Body of pancreas (tissue), 4 donors: ENCODE measurements at regions not wholly inside any gene's neighbourhood (a gene's known extent, or its start where the extent isn't known, plus 50 kb on each side); places are given as distances from the start of the nearest gene placed in this dataset.

Experiments
- ATAC-seq: fragments of 150-250 bp; one replicate; pipeline ENCODE4 v1.9.1; 2016
- DNase-seq, 4 donors: peaks; one replicate each; pipeline ENCODE4 v3.0.0-alpha.2; 2019
- H3K27ac ChIP-seq, 4 donors: fragments of 200-600 bp; sonication (generic); 1 replicate in 3 of 4; 2 replicates in 1 of 4; pipeline versions ENCODE4 v1.5.1 to v1.6.1; 2016 to 2019; ENCODE audit warnings: mild to moderate bottlenecking in 1 of 4, mixed read lengths in 1 of 4, moderate library complexity in 1 of 4
- H3K27me3 ChIP-seq, 2 donors: fragments of 200-600 bp; sonication (generic); one replicate each; pipeline ENCODE4 v1.6.0; 2016; ENCODE audit warnings: mild to moderate bottlenecking in 1 of 2
- H3K36me3 ChIP-seq, 2 donors: fragments of 200-600 bp; sonication (generic); replicated peaks in 1 of 2; 2 replicates each; pipeline ENCODE4 v1.5.1; 2016; ENCODE audit warnings: low read depth in 2 of 2; ENCODE audit not compliant: insufficient read depth in 1 of 2
- H3K4me1 ChIP-seq: fragments of 200-600 bp; sonication (generic); one replicate; pipeline ENCODE4 v1.6.0; 2016
- H3K4me3 ChIP-seq, 2 donors: fragments of 200-600 bp; sonication (generic); 1 replicate in 1 of 2; 2 replicates in 1 of 2; pipeline ENCODE4 v1.5.1; 2016 to 2019
- H3K9me3 ChIP-seq, 3 donors: fragments of 200-600 bp; sonication (generic); 1 replicate in 2 of 3; 2 replicates in 1 of 3; pipeline ENCODE4 v1.5.1; 2016
- CTCF ChIP-seq, 7 experiments: fragments of 450-650 bp in 4 of 7; fragments of 200-600 bp in 3 of 7; sonication (generic) in 3 of 7; IDR thresholded peaks; one replicate each; pipeline ENCODE4 v1.5.1; 2016 to 2019; ENCODE audit warnings: antibody characterized with exemption in 7 of 7
- POLR2A ChIP-seq, 3 donors: fragments of 450-650 bp; IDR thresholded peaks; one replicate each; pipeline ENCODE4 v1.6.1; 2016; ENCODE audit warnings: antibody characterized with exemption in 3 of 3, mild to moderate bottlenecking in 2 of 3
- WGBS, 2 donors: methylation state at CpG; one replicate each; pipeline ENCODE4 v1.1.5; 2017; 5-methylcytosine and 5-hydroxymethylcytosine counted together
- intact Hi-C: fragments of 100-400 bp; cut with DNase I; formaldehyde crosslinking; loops from one replicate; pipeline ENCODE4 v1.15.1; 2023

GRCh38 chr5:120396186-120396585, 67.9 kb upstream of the PRR16 start:
- no peak for DNase-seq
- Histone ChIP-seq H3K4me3 (no peak overlapping the region), H3K36me3 (no peaks in the 10 kb centered on the region), H3K27me3 (no peaks in the 10 kb centered on the region), H3K27ac (no peak overlapping the region), H3K9me3 (peaks cover 0 to 5% (median 0%) of the 10 kb centered on the region in 3 donors), H3K4me1 (no peaks in the 10 kb centered on the region)
- ATAC-seq, result no peak
- TF ChIP-seq CTCF (IDR thresholded peaks at IDR 0.05), result no peak
- no peak for TF ChIP-seq POLR2A (IDR thresholded peaks at IDR 0.05)
- intact Hi-C loops, result no loop called here

DNA sequence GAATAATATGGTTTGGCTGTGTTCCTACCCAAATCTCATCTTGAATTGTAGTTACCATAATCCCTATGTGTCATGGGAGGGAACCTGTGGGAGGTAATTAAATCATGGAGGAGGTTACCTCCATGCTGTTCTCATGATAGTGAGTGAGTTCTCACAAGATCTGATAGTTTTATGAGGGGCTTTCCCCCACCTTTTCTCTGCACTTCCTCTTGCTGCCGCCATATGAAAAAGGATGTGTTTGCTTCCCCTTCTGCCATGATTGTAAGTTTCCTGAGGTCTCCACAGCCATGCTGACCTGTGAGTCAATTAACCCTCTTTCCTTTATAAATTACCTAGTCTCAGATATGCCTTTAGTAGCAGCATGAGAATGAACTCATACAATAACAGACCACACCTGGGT, 63.7 kb upstream of the PRR16 start:
- Histone ChIP-seq H3K4me3 (no peak overlapping the region), H3K9me3 (peaks cover 0 to 5% (median 0%) of the 10 kb centered on the region in 3 donors), H3K36me3 (no peaks in the 10 kb centered on the region), H3K27me3 (no peaks in the 10 kb centered on the region), H3K27ac (no peak overlapping the region), H3K4me1 (no peaks in the 10 kb centered on the region)
- ATAC-seq, result no peak
- TF ChIP-seq CTCF (IDR thresholded peaks at IDR 0.05) (no peak), POLR2A (IDR thresholded peaks at IDR 0.05) (no peak)
- 74 to 95% methylated on average over 1 of the region's 1 CpG for WGBS, 2 donors
- intact Hi-C loops, result no loop called here
- no peak for DNase-seq

DNA sequence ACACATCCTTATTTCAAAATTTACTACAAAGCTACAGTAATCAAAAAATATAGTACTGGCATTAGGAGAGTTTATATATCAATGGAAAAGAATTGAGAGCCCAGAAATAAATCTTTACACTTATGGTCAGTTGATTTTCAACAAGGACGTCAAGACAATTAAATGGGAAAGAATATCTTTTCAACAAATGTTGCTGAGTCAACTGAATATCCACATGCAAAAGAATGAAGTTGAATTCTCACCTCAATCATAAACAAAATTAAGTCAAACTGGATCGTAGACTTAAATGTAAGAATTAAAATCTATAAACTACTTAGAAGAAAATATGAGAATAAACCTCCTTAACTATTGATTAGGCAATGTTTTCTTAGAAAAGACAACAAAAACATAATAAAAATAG, 61.5 kb upstream of the PRR16 start:
- H3K4me3 ChIP-seq, result no peak overlapping the region
- ATAC-seq (no peak), DNase-seq (no peak)
- no peaks in the 10 kb centered on the region for H3K4me1 ChIP-seq
- WGBS, 2 donors, result 61 to 72% methylated on average over 2 of the region's 2 CpGs
- peaks cover 0 to 5% (median 0%) of the 10 kb centered on the region in 3 donors for H3K9me3 ChIP-seq
- no peaks in the 10 kb centered on the region for H3K27me3 ChIP-seq
- no peaks in the 10 kb centered on the region for H3K36me3 ChIP-seq
- TF ChIP-seq CTCF (IDR thresholded peaks at IDR 0.05) (no peak), POLR2A (IDR thresholded peaks at IDR 0.05) (no peak)
- intact Hi-C loops, result no loop called here
- no peak overlapping the region for H3K27ac ChIP-seq

GRCh38 chr5:120405286-120405864, 58.7 kb upstream of the PRR16 start:
- DNase-seq (no peak), ATAC-seq (no peak)
- no peak for TF ChIP-seq CTCF (IDR thresholded peaks at IDR 0.05)
- no peak for TF ChIP-seq POLR2A (IDR thresholded peaks at IDR 0.05)
- no peaks in the 10 kb centered on the region for H3K36me3 ChIP-seq
- intact Hi-C loops, result no loop called here
- no peaks in the 10 kb centered on the region for H3K4me1 ChIP-seq
- H3K9me3 ChIP-seq, result no peaks in the 10 kb centered on the region
- H3K27me3 ChIP-seq, result no peaks in the 10 kb centered on the region
- no peak overlapping the region for H3K4me3 ChIP-seq
- H3K27ac ChIP-seq, result no peak overlapping the region
- WGBS, 2 donors, result 31 to 49% methylated on average over 1 of the region's 1 CpG

DNA sequence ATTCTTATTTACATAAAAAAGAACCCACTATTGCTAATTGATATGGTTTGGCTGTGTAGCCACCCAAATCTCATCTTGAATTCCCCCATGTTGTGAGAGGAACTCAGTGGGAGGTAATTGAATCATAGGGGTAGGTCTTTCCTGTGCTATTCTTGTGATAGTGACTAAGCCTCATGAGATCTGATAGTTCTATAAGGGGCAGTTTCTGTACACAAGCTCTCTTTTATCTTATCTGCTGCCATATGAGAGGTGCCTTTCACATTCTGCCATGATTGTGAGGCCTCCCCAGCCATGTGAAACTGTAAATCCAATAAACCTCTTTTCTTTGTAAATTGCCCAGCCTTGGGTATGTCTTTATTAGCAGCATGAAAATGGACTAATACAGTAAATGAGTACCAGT, 58.2 kb upstream of the PRR16 start:
- Histone ChIP-seq H3K27me3 (no peaks in the 10 kb centered on the region), H3K9me3 (no peaks in the 10 kb centered on the region), H3K36me3 (no peaks in the 10 kb centered on the region), H3K27ac (no peak overlapping the region), H3K4me3 (no peak overlapping the region), H3K4me1 (no peaks in the 10 kb centered on the region)
- intact Hi-C loops, result no loop called here
- DNase-seq (no peak), ATAC-seq (no peak)
- TF ChIP-seq POLR2A (IDR thresholded peaks at IDR 0.05) (no peak), CTCF (IDR thresholded peaks at IDR 0.05) (no peak)
